WTC11 (cell line): ENCODE measurements at regions not wholly inside any gene's neighbourhood (a gene's known extent, or its start where the extent isn't known, plus 50 kb on each side); places are given as distances from the start of the nearest gene placed in this dataset.

ENCODE experiments used
- ATAC-seq: fragments of 200-7000 bp; cut with Tn5 transposase; 2 replicates; pipeline ENCODE4 v1.10.0; 2021; ENCODE audit warnings: mild to moderate bottlenecking, moderate library complexity
- CTCF ChIA-PET: fragments of 300-600 bp; sonication (Branson Sonifier 250); formaldehyde crosslinking; loops from one replicate; lab custom pipeline; 2021; ENCODE audit warnings: antibody characterized with exemption; lab: Charles Lee
- POLR2A ChIA-PET: fragments of 350-600 bp; sonication (Branson Sonifier 250); formaldehyde crosslinking; loops from one replicate; lab custom pipeline; 2021; ENCODE audit warnings: antibody characterized with exemption; lab: Charles Lee
- DNase-seq: peaks from one replicate; pipeline ENCODE4 v3.0.0; 2021; ENCODE audit warnings: low spot score
- H3K27ac Mint-ChIP-seq: 2 replicates; pipeline ENCODE4 v1.8.0; 2021; ENCODE audit warnings: mixed read lengths
- H3K27me3 Mint-ChIP-seq: 2 replicates; pipeline ENCODE4 v1.8.0; 2021; ENCODE audit warnings: low read depth, mild to moderate bottlenecking, moderate library complexity, mixed read lengths
- H3K36me3 Mint-ChIP-seq: 2 replicates; pipeline ENCODE4 v1.8.0; 2021; ENCODE audit warnings: mixed read lengths
- H3K4me1 Mint-ChIP-seq: 2 replicates; pipeline ENCODE4 v1.8.0; 2022; ENCODE audit warnings: mixed read lengths
- H3K4me3 Mint-ChIP-seq: 2 replicates; pipeline ENCODE4 v1.8.0; 2021; ENCODE audit warnings: mild to moderate bottlenecking, moderate library complexity, mixed read lengths
- H3K9me3 Mint-ChIP-seq: 2 replicates; pipeline ENCODE4 v1.8.0; 2021; ENCODE audit warnings: mixed read lengths
- ATF1 ChIP-seq: sonication (generic); formaldehyde crosslinking; IDR thresholded peaks from 2 replicates; pipeline ENCODE4 v1.8.1; 2023; ENCODE audit warnings: mild to moderate bottlenecking, moderate library complexity, missing genetic modification reagents
- ESRRA ChIP-seq: sonication (generic); formaldehyde crosslinking; IDR thresholded peaks from 2 replicates; pipeline ENCODE4 v1.8.1; 2022; ENCODE audit warnings: mild to moderate bottlenecking, missing genetic modification reagents, borderline replicate concordance
- ETV6 ChIP-seq: sonication (generic); formaldehyde crosslinking; IDR thresholded peaks from 2 replicates; pipeline ENCODE4 v1.8.1; 2022; ENCODE audit warnings: mild to moderate bottlenecking, missing genetic modification reagents
- FOXK1 ChIP-seq: sonication (generic); formaldehyde crosslinking; IDR thresholded peaks from 2 replicates; pipeline ENCODE4 v1.8.0; 2022; ENCODE audit warnings: mild to moderate bottlenecking, moderate library complexity, missing genetic modification reagents
- JUN ChIP-seq: sonication (generic); formaldehyde crosslinking; IDR thresholded peaks from 2 replicates; pipeline ENCODE4 v1.8.0; 2023; ENCODE audit warnings: mild to moderate bottlenecking, missing genetic modification reagents
- MYBL2 ChIP-seq: sonication (generic); formaldehyde crosslinking; IDR thresholded peaks from 2 replicates; pipeline ENCODE4 v1.8.1; 2023; ENCODE audit warnings: mild to moderate bottlenecking, moderate library complexity, missing genetic modification reagents
- NFATC4 ChIP-seq: fragments of 250-450 bp; sonication (Bioruptor Pico); IDR thresholded peaks from 2 replicates; pipeline ENCODE4 v1.9.0; 2021; ENCODE audit warnings: mild to moderate bottlenecking
- NR1H2 ChIP-seq: sonication (generic); formaldehyde crosslinking; IDR thresholded peaks from 2 replicates; pipeline ENCODE4 v1.9.0; 2021; ENCODE audit warnings: mild to moderate bottlenecking, moderate library complexity, missing genetic modification reagents
- OVOL2 ChIP-seq: fragments of 250-450 bp; sonication (Bioruptor Pico); IDR thresholded peaks from 2 replicates; pipeline ENCODE4 v1.9.0; 2021; ENCODE audit warnings: mild to moderate bottlenecking, borderline replicate concordance
- PRRX2 ChIP-seq: fragments of 250-450 bp; sonication (Bioruptor Pico); IDR thresholded peaks from 2 replicates; pipeline ENCODE4 v1.8.0; 2021; ENCODE audit warnings: mild to moderate bottlenecking
- RELA ChIP-seq: sonication (generic); formaldehyde crosslinking; IDR thresholded peaks from 2 replicates; pipeline ENCODE4 v1.8.1; 2022; ENCODE audit warnings: missing genetic modification reagents, mild to moderate bottlenecking, borderline replicate concordance
- SP1 ChIP-seq: sonication (generic); formaldehyde crosslinking; conservative IDR thresholded peaks from 2 replicates; pipeline ENCODE4 v1.8.1; 2022; ENCODE audit warnings: missing genetic modification reagents
- ZNF263 ChIP-seq: sonication (generic); formaldehyde crosslinking; IDR thresholded peaks from 2 replicates; pipeline ENCODE4 v1.8.1; 2022; ENCODE audit warnings: low read depth, mild to moderate bottlenecking, moderate library complexity, missing genetic modification reagents
- TF ChIP-seq, protein P1 (sequence below): sonication (generic); formaldehyde crosslinking; IDR thresholded peaks from 2 replicates; pipeline ENCODE4 v1.8.1; 2022; ENCODE audit warnings: mild to moderate bottlenecking, moderate library complexity, missing genetic modification reagents
- TF ChIP-seq, protein P2 (sequence below): fragments of 250-450 bp; sonication (Bioruptor Pico); IDR thresholded peaks from 2 replicates; pipeline ENCODE4 v1.9.0; 2021; ENCODE audit warnings: mild to moderate bottlenecking
- TF ChIP-seq, protein P3 (sequence below): fragments of 200-600 bp; IDR thresholded peaks from 2 replicates; pipeline ENCODE4 v1.8.0; 2022; ENCODE audit warnings: antibody characterized with exemption
- TF ChIP-seq, protein P4 (sequence below): sonication (generic); formaldehyde crosslinking; IDR thresholded peaks from 2 replicates; pipeline ENCODE4 v1.8.1; 2022; ENCODE audit warnings: missing genetic modification reagents, borderline replicate concordance
- TF ChIP-seq, protein P5 (sequence below): sonication (generic); formaldehyde crosslinking; IDR thresholded peaks from 2 replicates; pipeline ENCODE4 v1.8.0; 2022; ENCODE audit warnings: mild to moderate bottlenecking, missing genetic modification reagents
- TF ChIP-seq, protein P6 (sequence below): sonication (generic); formaldehyde crosslinking; IDR thresholded peaks from 2 replicates; pipeline ENCODE4 v1.8.1; 2022; ENCODE audit warnings: low read depth, mild to moderate bottlenecking, moderate library complexity, missing genetic modification reagents, borderline replicate concordance

DNA sequence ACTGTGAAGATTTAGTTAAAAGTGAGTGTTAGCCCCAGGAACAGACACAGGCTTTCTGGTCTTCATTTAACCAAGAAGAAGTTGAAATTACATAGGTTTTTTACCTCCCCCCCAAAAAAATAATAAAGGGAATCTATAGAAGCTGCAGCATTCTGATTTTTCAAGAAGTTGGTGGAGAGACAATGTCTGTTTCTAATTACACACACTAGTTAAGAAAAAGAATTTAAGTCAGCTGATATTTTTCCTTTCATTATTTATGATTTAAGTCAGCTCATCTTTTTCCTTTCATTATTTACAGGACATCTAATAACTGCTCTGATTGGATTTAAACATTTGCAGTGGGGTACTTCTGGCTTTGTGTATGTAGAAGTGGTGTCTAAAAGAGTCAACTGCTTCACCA is 201.4 kb upstream of the NRP1 start:
- POLR2A ChIA-PET, result no interaction called here
- peaks cover 38% of the 10 kb centered on the region for H3K4me1 Mint-ChIP-seq
- no peak for ATAC-seq
- CTCF ChIA-PET, result no interaction called here
- no peak overlapping the region for H3K4me3 Mint-ChIP-seq
- H3K27ac Mint-ChIP-seq, result no peak overlapping the region
- no peaks in the 10 kb centered on the region for H3K36me3 Mint-ChIP-seq
- no peaks in the 10 kb centered on the region for H3K27me3 Mint-ChIP-seq
- TF ChIP-seq, protein P1, sequence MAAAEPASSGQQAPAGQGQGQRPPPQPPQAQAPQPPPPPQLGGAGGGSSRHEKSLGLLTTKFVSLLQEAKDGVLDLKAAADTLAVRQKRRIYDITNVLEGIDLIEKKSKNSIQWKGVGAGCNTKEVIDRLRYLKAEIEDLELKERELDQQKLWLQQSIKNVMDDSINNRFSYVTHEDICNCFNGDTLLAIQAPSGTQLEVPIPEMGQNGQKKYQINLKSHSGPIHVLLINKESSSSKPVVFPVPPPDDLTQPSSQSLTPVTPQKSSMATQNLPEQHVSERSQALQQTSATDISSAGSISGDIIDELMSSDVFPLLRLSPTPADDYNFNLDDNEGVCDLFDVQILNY (CRISPR knock-in tag), result no peak
- TF ChIP-seq OVOL2 (no peak), ATF1 (CRISPR knock-in tag) (no peak), ETV6 (CRISPR knock-in tag) (no peak), NFATC4 (CRISPR knock-in tag) (no peak), ESRRA (CRISPR knock-in tag) (no peak), NR1H2 (no peak), FOXK1 (CRISPR knock-in tag) (no peak)
- TF ChIP-seq, protein P2, sequence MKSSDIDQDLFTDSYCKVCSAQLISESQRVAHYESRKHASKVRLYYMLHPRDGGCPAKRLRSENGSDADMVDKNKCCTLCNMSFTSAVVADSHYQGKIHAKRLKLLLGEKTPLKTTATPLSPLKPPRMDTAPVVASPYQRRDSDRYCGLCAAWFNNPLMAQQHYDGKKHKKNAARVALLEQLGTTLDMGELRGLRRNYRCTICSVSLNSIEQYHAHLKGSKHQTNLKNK, result no peak
- TF ChIP-seq, protein P3, sequence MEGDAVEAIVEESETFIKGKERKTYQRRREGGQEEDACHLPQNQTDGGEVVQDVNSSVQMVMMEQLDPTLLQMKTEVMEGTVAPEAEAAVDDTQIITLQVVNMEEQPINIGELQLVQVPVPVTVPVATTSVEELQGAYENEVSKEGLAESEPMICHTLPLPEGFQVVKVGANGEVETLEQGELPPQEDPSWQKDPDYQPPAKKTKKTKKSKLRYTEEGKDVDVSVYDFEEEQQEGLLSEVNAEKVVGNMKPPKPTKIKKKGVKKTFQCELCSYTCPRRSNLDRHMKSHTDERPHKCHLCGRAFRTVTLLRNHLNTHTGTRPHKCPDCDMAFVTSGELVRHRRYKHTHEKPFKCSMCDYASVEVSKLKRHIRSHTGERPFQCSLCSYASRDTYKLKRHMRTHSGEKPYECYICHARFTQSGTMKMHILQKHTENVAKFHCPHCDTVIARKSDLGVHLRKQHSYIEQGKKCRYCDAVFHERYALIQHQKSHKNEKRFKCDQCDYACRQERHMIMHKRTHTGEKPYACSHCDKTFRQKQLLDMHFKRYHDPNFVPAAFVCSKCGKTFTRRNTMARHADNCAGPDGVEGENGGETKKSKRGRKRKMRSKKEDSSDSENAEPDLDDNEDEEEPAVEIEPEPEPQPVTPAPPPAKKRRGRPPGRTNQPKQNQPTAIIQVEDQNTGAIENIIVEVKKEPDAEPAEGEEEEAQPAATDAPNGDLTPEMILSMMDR, result no peak
- TF ChIP-seq, protein P4, sequence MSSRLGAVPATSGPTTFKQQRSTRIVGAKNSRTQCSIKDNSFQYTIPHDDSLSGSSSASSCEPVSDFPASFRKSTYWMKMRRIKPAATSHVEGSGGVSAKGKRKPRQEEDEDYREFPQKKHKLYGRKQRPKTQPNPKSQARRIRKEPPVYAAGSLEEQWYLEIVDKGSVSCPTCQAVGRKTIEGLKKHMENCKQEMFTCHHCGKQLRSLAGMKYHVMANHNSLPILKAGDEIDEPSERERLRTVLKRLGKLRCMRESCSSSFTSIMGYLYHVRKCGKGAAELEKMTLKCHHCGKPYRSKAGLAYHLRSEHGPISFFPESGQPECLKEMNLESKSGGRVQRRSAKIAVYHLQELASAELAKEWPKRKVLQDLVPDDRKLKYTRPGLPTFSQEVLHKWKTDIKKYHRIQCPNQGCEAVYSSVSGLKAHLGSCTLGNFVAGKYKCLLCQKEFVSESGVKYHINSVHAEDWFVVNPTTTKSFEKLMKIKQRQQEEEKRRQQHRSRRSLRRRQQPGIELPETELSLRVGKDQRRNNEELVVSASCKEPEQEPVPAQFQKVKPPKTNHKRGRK (CRISPR knock-in tag), result no peak
- TF ChIP-seq, all 79 proteins: peak for 0
- no peak for DNase-seq
- no peaks in the 10 kb centered on the region; the same call in 1 of the 2 replicates for H3K9me3 Mint-ChIP-seq

DNA sequence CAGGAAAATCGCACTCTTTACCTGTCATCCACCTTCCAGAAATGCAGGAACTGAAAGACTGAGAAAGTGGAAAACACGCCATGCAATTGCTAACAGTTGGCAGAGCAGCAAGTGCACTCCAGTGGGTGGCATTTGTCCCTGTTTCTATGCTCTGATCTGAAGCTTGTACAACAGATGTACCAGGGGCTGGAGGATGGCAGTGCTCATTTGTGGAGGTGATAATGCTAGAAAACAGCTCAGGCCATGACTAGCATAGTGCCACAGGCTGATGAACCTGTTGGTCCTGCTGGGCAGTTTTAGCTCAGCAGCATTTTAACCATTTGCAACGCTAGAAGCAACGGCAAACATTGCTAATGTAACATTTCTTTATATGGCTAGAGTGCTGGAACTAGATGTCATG is 199.9 kb upstream of the NRP1 start:
- H3K27me3 Mint-ChIP-seq, result no peaks in the 10 kb centered on the region
- peaks cover 12% of the 10 kb centered on the region for H3K36me3 Mint-ChIP-seq
- ChIA-PET CTCF (no interaction called here), POLR2A (no interaction called here)
- DNase-seq (no peak), ATAC-seq (no peak)
- no peak overlapping the region for H3K27ac Mint-ChIP-seq
- no peak overlapping the region for H3K4me3 Mint-ChIP-seq
- H3K9me3 Mint-ChIP-seq, result peaks cover 14% of the 10 kb centered on the region
- TF ChIP-seq ZNF263 (CRISPR knock-in tag) (no peak), PRRX2 (CRISPR knock-in tag) (no peak), RELA (CRISPR knock-in tag) (no peak), MYBL2 (no peak), ETV6 (CRISPR knock-in tag) (no peak), JUN (CRISPR knock-in tag) (no peak), SP1 (CRISPR knock-in tag) (no peak)
- TF ChIP-seq, protein P5, sequence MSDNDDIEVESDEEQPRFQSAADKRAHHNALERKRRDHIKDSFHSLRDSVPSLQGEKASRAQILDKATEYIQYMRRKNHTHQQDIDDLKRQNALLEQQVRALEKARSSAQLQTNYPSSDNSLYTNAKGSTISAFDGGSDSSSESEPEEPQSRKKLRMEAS (CRISPR knock-in tag), result no peak
- TF ChIP-seq, protein P6, sequence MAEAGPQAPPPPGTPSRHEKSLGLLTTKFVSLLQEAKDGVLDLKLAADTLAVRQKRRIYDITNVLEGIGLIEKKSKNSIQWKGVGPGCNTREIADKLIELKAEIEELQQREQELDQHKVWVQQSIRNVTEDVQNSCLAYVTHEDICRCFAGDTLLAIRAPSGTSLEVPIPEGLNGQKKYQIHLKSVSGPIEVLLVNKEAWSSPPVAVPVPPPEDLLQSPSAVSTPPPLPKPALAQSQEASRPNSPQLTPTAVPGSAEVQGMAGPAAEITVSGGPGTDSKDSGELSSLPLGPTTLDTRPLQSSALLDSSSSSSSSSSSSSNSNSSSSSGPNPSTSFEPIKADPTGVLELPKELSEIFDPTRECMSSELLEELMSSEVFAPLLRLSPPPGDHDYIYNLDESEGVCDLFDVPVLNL (CRISPR knock-in tag), result no peak
- peaks cover 40% of the 10 kb centered on the region for H3K4me1 Mint-ChIP-seq
